HG02885 (cell line): ENCODE measurements at regions not wholly inside any gene's neighbourhood (a gene's known extent, or its start where the extent isn't known, plus 50 kb on each side); places are given as distances from the start of the nearest gene placed in this dataset.

ENCODE experiments used
- ATAC-seq: cut with Tn5 transposase; IDR thresholded peaks from one replicate; pipeline ENCODE4 v1.9.1; 2021; ENCODE audit warnings: mild to moderate bottlenecking; ENCODE audit not compliant: unreplicated experiment, poor library complexity

DNA sequence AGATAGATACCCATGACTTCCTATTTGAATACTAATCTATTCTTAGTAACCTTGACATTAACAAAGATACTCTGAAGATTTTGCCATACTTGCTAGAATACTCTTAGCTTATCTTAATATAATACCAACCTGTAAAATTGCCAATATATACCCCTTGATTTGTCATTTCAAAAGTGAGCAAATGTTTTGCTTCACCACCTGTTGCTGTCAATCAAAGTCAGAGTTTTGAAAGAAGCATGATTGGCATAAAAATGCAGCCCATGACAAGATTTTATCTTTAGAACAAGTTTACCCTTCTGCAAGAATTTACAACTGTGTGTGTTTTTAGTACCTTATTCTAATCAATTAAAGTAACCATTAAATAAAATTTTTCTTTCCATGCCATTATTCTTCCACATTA is 236.2 kb downstream of the TBX18 start:
- ATAC-seq = no peak

DNA sequence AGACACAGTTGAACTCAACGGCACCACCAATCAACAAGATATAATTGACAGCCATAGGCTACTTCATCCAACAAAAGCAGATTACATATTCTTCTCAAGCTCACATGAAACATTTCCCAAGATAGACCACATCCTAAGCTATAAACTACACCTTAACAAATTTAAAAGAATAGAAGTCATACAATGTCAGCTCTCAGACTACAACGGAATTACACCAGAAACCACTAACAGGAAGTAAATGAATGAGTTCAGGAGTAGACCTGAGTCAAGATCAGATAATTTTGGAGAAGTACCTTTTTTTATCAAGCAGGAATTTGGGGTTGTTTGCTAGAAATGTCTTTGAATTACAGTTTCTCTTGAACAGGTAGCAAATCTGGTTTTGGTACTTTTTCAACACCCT is 237.8 kb downstream of the TBX18 start:
- peak; percentile 41 for ATAC-seq

DNA sequence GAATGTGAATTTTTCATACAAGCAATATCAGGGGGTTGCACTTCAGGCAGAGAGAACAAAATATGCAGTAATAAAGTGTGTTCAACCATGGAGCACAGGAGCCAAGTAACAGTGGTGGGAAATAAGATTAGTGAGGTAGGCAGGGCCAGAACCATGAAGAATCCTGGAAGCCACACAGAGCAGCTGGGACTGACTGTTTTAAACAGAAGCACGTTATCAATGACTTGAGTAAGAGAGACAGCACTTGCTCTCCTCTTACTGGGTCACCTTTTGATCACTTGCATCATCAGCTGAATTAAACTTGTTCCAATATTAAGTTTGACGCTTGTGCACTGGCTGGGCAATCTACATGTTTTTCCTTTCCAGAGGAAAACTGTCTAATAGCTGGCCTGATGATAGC is 238.5 kb downstream of the TBX18 start:
- no peak for ATAC-seq

DNA sequence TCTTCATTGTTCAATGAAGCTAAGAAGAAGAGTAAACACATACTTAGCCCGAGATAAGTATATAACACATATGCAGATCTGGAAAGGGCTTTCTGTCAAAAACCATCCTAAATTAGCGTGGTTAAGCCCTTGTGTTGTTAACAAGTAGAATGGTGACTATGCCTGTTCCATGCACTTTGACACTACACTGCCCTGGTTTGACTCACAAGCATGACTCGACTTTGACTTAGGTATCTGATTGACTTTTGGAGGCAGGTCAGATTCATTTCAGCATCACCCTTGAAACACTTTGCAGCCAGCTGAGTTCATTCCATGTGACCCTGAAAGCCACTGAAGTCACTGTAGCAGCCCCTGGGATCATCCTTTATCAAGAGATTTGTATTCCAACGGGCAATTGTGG is 239.8 kb downstream of the TBX18 start:
- no peak for ATAC-seq

DNA sequence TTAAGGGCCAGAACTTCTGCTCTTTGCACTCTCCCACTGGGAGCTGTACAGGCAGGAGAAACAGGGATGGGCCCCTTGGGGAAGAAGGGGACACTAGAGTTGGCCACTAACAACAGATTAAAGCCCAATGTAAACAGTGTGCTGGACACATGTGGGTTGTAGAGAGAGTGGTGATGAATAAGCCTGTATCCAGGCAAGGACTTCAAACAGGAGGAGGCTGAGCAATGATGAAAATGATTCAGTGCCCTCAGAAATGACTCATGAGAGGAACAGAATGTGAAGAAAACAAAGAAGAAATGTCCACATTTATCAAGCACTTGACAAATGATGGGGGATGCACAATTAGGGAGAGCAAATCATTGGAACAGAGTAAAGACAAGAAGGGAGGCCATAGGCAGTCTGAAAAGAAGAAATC is 242.3 kb downstream of the TBX18 start:
- no peak for ATAC-seq

DNA sequence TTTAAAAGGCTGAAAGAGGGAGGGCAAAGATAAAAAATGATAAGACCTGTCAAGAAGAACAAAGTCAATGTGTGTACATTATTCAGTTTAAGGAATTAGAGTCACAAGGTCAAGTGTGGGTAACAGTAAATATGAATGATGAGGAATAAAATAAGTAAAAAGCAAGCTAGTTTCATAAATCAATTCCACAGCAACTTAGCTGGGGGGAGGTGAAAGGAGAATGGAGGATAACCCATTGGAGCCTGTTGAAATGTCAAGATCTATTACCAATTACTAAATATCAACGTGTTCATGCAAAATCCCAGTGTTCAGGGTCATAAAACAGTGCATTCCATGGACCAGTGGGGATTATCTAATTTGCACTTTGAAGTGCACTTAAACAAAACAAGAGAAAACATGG is 242.9 kb downstream of the TBX18 start:
- ATAC-seq = no peak

DNA sequence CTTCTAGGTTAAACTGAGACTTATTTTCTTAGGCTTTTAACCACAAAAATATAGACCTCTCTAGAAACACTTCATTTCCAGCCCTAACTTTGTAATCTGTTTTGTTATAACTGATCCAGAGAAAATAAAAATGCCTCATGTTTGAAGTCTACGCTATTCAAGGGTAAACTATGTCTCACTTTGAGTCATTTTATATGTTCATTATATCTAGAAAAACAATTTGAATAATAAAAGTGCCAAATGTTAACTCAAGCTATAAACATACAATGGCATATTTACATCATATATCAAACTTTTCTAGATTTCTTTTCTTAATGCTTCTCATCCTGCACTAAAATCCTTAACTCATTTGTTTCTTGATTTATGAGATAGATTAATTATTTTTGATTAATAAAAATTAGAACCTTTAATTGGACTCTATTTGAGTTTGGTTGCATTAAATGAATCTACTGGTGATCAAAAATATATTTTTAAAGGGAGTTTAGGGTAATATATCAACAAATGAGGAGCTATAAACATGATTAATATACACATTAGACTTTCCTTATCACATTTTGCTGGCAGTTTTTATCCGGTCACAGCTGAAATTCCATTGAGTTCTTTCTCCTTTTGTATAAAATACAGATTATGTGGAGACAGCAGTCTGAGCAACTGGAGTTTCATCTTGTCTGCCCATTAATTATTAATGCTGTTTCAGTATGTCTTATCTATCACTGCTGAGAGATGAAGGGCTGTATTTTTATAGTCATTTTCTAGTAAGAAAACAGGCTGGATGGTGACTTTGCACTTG is 246.5 kb downstream of the TBX18 start:
- ATAC-seq = no peak

DNA sequence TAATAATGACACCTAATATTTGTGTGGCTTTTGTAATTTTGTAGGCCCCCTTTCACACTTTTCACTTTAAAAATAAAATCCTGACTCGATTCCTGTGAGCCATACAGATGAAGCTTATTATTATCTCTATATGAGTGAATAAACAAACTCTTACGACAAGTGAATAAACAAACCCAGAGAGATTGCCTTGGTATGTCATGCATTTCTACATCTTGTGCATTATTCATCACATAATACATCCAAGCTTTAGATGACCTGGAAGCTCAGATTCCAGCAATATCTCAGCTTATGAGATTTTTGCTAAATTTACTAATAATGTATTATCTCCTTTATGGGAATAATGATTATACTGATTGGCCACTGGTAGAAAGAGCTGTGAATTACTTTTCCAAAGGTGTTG is 248.2 kb downstream of the TBX18 start:
- no peak for ATAC-seq

DNA sequence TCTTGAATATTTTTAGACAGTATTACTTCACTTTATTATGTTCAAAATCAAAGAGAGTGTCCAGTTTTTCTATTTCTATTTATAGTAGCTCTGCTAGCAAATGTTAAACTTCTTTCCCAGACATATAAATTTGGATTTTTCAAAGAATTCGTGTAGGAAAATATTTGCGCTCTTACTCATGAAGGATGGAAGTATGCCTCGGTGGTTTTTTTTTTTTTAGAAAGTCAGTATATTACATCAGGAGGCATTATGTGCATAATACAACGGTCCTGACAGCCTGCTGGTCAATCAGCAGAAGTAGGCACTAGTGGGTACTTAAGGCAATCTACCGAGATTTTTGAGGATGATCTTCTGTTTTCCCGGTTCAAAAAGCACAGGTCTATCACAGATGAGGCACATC is 249.3 kb downstream of the TBX18 start:
- no peak for ATAC-seq

DNA sequence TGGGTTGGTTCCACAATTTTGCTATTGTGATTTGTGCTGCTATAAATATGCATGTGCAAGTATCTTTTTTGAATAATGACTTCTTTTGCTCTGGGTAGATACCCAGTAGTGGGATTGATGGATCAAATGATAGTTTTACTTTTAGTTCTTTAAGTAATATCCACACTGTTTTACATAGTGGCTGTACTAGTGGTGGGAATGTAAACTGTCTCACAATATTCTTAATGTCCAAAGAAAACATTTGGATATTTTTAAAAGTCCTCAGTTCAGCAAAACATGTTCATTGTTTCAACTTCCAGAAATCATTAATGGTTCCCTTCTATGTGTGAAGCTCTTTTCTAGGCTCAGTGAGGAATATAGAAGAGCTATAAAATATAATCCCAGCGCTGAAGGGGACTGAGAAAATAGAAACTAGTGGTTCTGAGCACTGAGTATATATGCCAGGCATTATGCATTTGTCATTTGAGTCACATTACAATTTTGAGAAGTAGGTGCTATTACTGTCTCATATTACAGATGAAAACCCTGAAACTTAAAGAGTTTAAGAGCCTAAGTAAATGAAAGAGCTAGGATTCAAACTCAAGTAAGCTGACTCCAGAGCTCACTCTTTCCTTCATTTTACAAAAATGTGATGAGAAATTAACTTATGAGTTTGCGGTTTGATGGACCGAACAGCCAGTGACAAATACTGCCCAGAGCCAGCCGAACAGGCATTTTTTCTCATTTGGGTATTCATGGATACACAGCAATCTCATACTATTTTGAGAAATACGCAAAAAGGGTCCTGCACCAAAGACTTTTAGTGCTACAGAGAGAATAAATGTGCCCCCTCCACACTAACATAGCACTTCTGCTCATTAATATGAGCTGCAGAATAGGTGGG is 250.1 kb downstream of the TBX18 start:
- no peak for ATAC-seq

DNA sequence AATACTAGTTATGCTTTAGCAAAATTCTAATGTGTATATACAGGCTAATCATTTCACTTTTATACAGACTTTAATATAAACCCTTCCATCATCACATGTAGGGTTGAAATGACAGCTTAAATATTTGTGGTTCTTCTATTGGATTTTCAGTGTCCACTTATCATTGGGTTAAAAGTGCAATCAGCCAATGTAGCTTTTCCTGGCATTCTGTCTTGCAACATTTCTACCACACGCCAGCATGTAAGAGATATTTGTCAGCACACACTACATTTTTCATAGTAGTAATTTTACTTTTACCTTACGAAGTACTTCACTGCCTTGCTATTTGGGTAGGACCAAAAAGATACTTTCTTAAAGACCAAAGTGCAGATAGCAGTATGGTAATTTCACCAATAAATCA is 252.0 kb downstream of the TBX18 start:
- no peak for ATAC-seq

DNA sequence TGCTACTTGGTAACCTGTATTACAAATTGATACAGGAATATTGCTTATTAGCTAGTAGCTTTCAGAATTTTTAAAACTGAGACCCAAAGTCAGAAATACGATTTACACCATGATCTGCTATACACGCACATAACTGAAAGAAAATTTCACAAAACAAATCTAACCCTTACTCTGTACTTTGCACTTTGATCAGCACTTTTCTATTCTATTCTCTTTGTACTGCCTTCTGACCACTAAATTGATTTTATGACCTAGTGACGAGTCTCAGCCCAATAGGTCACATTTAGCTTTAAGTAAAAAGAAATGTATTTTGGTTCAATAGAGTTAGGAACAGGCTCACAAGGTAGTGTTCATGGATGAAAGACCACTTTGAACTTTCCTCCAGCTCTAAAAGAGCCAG is 252.5 kb downstream of the TBX18 start:
- no peak for ATAC-seq

DNA sequence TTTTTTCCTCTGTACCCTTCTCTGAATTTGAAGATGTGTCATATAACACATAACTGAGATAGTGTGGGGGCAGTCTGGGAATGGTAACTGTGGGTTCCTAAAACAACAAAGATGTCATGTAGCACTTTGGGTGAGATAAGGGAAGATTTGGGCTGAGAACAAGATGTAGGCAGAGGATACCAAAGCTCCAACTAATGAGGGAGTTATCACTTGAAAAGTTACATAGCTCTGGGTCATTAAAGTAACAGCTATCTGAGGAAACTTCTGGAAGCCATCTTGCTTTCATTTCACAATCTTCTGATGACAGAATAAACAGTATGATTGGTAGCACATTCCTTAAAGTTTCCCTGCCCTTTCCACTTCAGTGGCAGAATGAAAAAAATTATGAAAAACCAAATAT is 255.4 kb downstream of the TBX18 start:
- ATAC-seq = no peak

DNA sequence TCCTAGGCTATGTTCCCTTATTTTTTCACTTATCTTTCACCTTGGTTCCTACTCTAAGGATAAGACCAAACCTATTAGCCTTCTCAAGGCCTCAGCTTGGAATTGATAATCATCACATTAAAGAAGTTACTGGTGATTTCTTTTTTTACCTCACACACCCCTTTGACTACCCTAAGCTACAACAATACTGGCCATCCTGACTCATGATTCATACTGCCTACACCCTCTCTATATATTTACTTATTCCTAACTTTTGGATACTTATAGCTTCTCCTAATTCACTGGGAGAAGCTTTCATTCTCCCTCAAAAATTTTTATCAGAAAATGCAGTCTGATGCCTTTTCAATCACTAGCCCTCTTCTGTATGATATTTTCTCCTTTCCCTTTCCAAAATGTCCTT is 256.1 kb downstream of the TBX18 start:
- no peak for ATAC-seq

DNA sequence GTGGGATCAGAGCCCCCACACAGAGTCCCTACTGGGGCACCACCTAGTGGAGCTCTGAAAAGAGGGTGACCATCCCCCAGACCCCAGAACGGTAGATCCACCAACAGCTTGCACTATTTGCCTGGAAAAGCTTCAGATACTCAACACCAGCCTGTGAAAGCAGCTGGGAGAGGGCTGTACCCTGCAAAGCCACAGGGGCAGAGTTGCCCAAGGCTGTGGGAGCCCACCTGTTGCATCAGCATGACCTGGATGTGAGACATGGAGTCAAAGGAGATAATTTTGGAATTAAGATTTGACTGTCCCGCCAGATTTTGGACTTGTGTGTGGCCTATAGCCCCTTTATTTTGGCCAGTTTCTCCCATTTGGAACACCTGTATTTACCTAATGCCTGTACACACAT is 260.4 kb downstream of the TBX18 start:
- ATAC-seq = no peak

DNA sequence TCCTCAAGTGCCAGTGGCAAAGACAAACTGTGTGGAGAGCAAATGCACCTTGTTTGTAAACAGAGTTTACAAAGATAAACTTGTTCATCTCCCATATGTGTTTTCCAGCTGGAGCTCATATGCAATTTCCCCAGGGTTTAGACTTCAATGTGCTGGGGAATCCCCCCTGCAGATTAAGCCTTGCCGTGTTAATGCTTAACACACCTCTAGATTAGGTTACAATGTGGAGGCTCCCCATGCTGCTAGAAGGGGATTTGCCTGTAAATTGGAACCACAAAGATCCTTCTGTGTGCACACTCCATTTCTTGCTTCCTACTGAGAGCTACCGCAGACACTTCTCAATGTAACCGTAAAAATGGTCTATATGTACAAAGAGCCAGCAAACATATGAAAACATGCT is 263.1 kb downstream of the TBX18 start:
- ATAC-seq = no peak

DNA sequence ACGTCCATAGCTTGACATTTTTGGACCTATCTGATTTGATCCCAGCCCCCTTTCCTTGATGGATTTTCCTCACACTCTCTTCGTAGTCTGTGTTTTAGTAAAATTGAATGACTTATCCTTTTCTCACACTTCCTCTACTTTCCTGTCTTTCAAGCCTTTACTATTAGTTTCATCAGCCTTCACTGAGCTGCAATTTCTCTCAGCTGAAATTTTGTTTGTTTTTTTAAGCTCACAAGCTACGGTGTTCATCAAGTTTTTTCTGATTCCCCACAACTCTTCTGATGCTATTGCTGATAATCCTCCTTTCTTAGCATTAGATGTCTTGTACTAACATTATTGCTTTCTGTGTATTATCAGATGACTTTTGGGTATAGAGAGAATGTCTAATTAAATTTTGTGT is 263.7 kb downstream of the TBX18 start:
- ATAC-seq = no peak

DNA sequence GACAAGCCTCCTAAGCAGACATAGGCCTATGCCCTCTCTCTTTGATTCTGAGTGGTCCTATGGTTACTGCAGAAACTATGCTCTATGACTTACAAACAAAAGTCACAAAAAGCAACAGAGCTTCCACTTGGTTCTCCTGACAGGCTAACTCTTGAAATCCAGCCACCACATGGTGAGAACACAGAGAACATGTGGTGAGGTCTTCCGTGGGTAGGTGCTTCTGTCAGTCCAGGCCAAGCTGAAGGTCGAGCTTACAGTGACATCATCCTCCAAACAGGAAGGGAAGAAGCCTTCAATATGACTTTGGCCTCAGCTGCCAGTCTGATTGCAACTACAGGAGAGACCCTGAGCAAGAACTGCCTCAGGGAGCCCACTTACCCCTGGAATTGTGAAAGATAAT is 265.5 kb downstream of the TBX18 start:
- no peak for ATAC-seq

DNA sequence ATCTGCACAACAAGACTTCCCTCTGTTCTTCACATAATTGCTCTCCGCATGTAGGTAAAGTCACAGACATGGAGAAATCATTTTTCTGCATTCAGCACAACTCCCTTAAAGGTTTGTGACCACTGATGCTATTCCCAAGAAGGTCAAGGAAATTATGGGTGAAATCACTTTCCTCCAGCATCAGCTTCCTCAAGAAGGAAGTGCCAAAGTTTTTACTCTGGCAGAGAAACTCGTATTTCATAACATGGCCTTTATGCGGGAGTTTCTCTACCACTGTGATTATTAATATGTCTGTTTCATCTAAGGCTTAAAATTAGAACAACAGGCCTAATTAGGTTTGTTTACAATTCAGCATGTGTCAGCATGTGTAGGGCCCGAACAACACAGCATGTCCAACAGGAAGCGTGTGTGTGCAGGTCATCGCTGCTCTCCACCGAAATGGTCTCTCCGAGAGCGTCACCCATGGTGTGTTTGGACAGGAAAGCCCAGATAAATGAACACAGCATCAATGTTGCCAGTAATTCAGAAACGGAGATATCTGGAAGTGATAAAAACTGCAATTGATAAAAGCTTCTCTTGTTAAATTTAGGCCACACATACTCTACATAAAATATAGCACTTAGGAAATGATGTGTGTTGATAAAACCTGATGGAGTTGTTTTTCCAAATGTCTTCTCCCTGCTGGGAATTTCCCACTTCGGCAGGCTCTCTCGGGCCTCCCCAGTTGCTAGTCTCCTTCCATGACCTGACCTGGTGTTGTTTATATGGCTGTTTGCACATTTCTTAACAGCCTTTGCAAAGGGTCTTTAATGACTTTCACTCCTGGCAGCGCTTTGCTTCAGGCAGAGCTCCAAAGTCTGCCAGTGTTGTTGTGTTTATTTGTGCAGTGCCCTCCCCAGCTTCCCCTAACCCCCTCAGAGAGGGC is 265.1 kb upstream of the CEP162 start:
- no peak for ATAC-seq

DNA sequence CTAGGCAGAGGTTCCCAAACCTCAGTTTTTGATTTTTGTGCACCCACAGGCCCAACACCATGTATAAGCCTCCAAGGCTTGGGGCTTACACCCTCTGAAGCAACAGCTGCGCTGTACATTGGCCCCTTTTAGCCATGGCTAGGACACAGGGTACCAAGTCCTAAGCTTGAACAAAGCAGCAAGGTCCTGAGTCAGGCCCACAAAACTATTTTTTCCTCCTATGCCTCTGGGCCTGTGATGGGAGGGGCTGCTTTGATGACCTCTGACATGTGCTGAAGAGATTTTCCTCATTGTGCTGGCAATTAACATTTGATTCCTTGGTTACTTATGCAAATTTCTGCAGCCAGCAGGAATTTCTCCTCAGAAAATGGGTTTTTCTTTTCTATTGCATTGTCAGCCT is 262.2 kb upstream of the CEP162 start:
- no peak for ATAC-seq

DNA sequence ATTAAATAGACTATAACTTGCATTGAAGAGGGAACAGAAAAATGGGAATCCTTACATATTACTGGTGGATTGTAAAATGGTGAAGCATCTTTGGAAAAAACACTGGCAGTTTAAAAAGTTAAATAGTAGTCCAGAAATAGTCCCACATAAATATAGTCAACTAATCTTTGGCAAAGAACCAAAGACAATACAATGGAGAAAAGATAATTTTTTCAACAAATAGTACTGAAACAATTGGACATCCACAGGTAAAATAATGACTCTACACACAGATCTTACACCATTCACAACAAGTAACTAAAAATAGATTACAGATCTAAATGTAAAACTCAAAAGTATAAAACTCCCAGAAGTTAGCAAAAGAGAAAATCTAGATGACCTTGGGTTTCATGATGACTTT is 259.1 kb upstream of the CEP162 start:
- no peak for ATAC-seq
